SK-N-MC (cell line): ENCODE measurements at regions not wholly inside any gene's neighbourhood (a gene's known extent, or its start where the extent isn't known, plus 50 kb on each side); places are given as distances from the start of the nearest gene placed in this dataset.

Source experiments
- EZH2 ChIP-seq: fragments of 200-600 bp; sonication (generic); IDR thresholded peaks from one replicate; pipeline ENCODE4 v1.6.1; 2017; ENCODE audit warnings: antibody characterized with exemption
- FOXP2 ChIP-seq: optimal IDR thresholded peaks from 2 replicates; pipeline ENCODE3; 2011; ENCODE audit warnings: mild to moderate bottlenecking, moderate library complexity; ENCODE audit not compliant: insufficient read depth; ENCODE audit errors: extremely low read length, control extremely low read depth
- POLR2AphosphoS5 ChIP-seq: IDR thresholded peaks from 2 replicates; pipeline ENCODE4 v1.6.1; 2012; ENCODE audit warnings: mild to moderate bottlenecking, low read depth, low read length, borderline replicate concordance

DNA sequence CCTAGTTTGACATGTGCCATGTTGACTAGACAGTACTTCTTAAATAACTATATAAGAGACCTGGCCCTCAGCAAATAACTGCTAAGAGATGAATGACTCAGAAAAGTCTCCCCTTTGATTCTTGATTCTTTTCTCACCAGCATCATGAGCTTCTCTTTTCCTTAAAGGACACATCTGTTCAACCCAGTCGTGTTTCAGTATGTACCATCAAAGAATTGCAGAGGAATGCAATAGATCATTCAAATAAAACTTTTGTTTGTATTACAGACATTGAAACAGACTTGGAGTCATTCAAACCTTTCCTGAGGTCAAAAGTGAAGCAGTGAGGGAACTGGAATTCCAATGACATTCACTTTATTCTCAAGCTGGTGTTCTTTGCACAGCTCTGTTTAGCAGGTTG lies 598.3 kb upstream of the GHITM start:
- TF ChIP-seq POLR2AphosphoS5 (no peak), EZH2 (no peak), FOXP2 (no peak)
